GM21528 (cell line): ENCODE measurements at regions not wholly inside any gene's neighbourhood (a gene's known extent, or its start where the extent isn't known, plus 50 kb on each side); places are given as distances from the start of the nearest gene placed in this dataset.

Experiments used
- ATAC-seq: cut with Tn5 transposase; IDR thresholded peaks from one replicate; pipeline ENCODE4 v1.9.1; 2021; ENCODE audit warnings: mild to moderate bottlenecking, moderate library complexity; ENCODE audit not compliant: unreplicated experiment, low FRiP score

DNA sequence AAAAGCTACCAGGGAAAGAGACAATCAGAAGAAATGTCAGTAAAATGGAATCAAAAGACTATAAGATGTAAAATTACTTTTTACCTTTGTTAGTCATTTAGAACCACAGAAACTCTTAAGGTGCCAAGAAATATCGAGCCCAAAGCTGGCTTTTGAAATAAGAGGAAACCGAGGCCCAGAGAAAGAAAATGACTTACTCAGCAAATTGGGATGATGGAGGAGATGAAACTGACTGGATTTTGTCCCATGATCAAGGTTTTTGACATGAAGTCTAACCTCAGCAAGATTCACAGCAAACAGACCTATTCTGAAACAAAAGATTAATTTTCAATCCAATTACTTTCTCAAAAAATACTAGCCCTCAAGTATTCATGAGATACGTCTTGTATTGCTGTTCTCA, 696.2 kb upstream of the WWC1 start:
- no peak for ATAC-seq

DNA sequence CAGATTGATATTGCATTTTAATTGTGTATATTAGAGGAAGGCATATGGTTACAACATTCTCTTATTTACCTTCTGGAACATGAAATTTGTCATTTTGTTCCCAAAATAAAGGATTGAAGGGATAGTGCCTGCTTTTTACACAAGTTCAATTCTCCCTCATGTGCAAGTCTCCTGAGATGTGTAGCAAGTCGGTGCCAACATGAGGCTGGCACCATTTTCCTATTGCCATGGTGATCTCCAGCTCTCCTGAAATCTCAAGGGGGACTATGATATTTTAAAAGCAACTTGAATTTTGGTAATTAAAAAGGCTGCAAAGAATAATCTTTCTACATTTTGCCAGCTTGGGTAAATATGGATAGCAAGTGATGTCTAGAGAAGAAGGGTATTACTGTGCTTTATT, 693.3 kb upstream of the WWC1 start:
- no peak for ATAC-seq

DNA sequence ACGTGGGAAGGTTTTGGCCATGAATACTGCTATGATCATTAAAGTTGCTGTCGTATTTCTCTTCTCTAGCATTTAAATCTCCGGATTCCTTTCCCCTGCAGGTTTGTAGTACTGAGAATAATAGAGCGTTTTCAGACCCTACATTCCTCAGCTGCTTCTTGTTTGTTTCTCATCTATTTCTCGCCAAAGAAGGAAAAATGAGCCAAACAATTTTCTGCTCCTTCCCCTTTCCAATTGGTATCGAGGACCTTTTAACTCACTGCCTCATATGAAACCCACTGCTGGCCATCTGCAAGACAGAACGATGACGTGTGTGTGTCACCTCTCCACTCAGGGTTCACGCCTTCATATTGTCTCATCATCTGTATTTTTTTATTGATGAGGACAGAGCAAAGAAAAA, 689.4 kb upstream of the WWC1 start:
- ATAC-seq, result no peak

DNA sequence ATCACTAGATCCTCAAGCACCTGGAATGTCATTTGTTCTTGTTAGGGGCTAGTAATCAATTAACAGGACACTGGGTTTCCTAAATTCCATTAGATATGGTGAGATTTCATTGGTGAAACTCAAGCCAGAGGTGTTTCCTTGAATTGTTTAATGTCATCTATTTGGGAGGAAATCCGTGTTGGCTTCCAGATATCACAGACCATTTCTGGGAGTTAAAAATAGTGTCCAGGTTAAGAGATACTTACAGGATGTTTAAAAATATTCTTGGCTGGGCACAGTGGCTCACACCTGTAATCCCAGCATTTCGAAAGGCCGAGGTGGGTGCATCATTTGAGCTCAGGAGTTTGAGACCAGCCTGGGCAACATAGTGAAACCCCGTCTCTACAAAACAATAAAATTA, 688.3 kb upstream of the WWC1 start:
- no peak for ATAC-seq

DNA sequence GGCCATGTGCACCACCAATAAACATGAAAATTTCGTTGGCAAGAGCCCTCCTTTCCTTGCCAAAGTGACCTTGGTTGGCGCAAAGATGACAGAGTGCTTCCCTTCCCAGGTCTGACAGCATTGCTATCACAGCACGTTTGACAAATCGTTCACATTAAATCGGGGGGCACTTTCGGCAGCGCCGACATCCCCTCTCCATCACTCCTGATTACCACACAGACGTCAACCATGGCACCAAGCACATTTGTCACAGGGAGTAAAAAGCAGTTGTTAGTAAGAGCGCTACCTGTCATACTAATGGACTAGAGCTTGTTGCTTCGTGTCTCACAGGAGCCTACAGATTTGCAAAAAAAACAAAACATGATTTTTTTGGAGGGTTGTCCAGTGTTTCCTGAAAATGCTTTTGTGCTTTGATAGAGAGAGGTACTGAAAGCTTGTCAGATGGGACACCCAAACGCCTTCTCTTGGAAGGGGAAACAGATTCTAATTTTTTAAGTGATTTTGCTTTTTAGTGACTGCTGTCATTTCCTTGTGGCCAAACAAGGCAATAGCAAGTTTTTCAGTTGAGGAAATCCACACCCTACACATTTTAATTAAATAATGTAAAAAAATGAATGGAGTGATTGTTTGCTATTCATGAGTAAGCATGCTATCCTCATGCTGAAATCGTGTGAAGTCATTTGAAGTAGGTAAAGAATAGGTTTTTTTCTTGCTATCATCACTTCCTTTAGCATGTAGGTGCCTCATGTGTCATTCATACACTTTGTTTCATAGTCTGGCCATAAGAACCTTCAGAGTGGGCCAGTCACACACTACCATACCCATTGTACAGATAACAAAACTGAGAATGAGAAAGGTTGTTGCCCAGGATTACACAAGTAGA, 682.8 kb upstream of the WWC1 start:
- no peak for ATAC-seq

DNA sequence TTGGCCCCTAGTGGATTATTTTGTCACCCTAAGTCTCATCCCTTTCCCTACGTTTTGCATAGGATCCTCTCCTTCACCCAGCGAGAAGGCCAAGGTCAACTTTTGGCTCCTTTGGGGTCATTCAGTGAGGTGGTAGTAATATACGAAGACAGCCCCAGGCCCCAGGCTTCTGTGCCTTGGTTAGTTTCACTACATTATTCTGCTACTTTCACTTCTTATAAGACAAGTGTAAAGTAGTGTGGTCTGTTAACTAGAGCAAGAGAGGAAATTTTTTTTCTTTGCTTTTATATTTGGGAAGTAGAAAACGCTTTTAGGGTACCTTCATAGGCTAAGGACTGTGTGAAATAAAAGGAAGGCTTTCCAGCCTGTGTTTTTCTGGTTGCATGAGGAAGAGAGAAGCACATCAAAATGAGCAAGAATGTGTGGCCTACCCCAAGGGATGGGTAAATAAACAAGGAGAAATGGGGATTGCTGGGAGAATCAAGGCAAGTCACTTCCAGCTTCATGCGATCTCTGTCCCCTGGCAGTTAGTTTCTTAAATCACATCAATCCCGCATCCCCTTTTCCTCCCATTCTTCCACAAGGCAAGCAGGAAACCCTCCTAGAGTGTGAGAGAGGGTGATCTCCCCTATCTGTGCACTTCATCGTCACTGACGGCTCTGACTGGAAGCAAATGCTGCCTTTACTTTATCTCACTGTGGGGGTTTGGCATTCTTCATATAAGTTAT, 677.0 kb upstream of the WWC1 start:
- no peak for ATAC-seq

DNA sequence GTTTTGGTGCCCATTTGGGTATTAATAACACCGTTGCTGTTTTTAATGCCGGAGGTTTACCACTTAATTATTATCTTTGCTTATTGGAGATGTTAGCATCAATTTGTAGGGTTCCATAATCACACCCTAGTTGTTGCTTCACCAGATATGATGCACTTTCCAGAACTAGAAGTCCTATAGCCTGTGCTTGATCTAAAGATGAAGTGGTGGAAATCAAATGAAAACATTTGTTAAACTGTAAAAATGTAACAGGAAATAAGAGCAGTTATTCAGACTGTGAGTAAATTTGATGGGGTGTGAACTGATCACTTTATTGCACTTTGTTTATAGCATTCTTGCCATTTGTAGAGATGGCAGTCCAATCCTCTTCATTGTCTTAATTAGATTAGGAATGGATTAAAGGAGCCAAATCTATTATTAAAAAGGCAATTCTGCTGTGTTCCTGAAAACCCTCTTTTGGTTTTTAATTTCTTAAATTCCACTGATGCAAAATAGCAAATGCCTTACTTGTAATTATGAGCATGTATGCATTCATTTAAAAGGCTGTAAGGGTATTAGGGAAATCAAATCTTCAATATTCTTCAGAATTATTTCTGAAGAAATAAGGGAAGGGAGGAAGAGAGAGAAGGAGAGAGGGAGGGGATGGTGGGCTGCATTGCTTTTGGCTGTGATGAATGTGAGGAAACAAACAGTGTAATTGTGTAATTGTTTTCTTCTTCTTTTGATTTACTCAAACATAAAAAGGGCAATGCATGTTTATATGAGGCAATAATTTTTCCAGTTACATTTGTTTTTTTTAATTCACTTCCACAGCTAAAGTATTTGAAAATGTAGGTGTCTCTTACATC, 675.2 kb upstream of the WWC1 start:
- ATAC-seq, result no peak

DNA sequence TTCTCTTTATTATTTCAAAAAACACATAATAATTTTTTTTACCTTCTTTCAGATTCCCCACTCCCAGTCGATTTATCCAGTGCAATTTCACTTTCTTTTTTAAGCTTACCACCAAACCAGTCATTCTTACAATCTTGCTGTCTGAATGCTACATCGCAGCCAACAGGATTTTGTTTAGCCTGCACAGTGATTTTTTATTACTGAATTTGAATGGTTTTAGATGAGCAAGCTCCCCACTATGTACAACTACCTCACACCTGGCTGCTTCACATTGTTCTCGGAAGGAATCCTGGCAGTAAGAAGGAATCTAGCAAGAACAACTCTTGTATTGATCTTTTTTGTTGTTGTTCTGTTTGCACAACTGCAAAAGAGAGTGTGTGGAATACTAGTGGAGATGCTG, 668.1 kb upstream of the WWC1 start:
- no peak for ATAC-seq

DNA sequence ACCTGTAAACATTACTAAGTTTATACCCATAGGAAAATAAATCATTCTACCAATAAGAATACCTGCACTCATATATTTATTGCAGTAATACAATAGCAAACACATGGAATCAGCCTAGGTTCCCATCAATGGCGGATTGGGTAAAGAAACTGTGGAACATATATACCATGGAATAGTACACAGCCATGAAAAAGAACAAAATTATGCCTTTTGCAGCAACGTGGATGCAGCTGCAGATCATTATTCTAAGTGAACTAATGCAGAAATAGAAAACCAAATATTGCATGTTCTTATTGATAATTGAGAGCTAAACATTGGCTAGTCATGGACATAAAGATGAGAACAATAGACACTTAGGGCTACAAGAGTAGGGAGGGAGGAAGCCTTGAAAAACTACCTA, 667.4 kb upstream of the WWC1 start:
- no peak for ATAC-seq

DNA sequence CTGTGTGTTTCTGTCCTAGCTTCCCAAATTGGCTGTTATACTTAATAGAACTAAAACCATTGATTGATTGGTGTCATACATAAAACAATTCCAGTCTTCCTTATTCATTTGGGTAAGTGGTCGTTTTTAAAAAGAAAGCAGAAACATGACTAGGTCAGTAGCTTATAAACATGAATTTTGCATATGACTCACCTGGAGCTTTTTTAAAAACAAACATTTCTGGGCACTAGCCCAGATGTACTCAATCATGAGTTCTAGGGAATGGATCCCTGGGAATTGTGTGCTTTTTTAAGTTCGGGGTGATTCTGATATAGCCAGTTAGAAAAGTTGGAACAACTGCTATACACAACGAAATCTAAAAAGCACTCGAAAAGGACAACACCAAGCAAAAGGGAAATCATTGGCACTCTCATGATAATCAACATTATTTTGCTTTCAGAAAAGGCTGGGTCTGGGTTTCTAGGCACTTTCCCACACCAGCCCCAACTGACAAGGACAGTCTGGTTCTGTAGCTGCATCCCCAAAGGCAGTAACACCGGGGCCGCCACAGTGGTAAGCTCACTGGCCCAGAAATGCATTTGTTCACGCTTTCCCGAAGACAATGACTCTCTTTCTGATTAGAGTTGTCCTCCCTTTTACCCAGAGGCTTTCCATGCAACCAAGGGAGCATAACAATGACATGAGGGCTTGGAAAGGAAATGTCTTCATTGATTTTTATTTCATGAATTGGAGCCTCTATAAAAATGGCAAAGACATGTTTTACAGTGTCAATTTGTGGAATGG, 664.9 kb upstream of the WWC1 start:
- ATAC-seq, result no peak

DNA sequence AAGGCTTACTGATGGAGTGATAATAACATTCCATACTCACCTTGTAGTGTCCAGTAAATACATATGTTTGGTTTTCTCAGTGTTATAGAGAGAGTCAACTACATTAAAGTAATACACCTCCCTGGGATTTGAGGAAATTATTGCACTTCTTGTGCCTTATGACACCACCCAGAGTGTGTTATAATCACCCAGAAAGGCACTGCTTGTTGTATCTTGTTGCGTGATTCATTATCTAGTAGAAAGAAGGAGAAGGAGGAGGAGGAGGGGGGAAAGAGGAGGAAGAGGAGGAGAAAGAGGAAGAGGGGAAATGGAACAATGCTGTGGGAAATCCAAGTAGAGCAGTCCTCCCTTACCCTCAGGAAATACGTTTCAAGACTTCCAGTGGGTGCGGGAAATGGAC, 661.8 kb upstream of the WWC1 start:
- ATAC-seq, result no peak

DNA sequence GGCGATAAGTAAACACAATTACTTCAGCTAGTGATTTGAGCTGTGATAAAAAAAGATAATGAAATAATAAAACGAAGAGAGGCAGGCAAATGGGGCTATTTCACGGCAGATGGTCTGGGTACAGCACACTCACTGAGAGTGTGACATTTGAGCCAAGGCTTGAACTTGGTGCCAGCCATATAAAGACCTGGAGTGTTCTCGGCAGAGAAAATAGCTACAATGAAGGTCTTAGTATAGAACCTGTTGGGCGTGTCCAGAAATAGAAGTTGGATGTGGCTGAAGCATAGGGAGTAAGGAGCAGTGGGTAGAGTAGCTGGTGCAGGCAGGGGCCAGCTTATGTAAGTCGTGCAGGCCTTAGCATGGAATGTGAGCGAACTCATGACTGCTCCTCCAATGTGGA, 660.3 kb upstream of the WWC1 start:
- ATAC-seq, result no peak

DNA sequence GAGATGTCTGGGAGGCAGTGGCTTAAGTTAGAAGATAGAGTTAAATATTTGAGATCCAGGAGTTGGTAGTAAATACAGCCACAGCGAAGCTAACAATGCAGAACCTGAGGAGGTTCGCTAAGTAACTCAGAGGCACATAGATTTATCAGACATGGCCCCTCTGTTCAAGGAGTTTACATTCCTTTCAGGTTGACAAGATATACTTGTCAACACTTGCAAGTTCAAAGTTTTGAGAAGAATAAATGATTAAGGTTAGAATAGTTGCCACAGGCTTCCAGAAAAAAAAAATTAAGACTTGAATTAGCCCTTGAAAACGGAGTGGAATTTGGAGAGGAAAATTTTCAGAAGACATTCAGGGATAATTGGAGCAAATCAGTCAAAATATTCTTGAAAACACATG, 658.3 kb upstream of the WWC1 start:
- ATAC-seq, result no peak

DNA sequence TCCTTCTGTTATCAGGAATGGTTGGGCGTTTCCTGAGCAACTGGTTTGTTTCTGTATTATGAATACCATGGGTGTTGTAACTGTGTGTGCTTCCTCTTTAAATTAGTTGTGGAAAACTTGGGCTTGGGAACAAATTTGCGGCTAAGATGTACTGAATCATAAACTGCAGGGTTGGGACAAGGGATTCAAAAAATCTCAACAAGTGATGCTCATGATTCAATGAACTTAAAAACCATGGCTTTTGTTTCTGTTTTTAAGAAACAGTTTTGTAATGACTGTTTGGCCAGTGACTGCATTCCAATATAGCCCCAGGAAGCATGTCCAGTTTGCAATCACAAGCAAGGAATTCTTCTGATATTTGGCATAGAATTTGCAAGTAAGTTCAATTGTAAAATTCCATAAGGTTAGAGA, 657.5 kb upstream of the WWC1 start:
- no peak for ATAC-seq

DNA sequence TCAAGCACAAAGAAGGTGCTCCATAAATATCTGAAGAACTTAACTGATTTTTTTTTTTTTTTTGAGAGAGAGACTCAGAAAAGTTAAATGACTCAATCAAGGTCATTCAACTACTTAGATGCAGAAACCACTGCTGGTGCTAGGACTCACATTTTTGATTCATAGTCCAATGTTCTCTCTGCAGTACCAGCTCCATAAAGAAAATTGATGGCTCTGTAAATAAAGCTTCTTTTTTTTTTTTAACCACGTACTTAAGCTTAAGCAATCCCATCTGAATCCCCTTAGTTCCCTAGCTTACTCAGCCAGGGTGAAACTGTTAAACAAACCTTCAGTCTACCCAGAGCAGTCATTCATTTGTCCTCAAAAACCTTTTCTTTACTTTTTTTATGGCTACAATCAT, 657.0 kb upstream of the WWC1 start:
- ATAC-seq, result no peak

DNA sequence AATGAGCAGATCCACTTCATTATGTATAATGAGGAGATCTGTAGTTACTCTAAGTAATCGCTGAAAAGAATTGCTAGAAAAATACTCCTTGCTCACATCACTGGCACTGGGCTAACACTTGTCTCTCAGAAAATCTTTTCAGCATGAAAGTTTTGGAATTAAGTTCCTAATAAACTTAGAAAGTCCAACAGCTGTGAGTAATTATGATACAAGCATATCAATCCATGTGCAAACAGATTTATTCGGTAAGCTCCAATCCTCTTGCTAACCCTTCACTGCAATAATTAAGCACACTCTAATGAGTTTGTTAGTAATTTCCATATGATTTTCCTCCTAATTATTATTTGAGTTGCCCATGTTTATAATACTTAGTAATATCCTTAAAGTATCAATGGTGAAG, 652.6 kb upstream of the WWC1 start:
- no peak for ATAC-seq

DNA sequence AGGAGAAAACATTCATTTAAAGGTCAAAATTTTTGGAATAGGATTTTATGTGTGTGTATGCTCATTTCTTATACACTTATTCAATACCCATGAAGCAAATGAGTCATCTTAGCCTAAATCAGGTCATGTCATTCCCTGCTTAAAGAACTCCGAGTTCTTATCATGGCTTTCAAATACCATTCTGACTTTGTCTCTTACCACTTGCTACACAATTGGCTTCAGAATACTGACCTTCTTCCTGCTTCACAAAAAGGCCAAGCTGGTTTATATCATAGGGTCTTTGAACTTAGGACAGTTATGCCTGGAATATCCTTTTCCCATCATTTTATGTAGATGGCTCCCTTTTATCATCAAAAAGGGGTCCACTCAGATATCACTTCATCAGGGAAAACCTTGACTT, 652.2 kb upstream of the WWC1 start:
- no peak for ATAC-seq

DNA sequence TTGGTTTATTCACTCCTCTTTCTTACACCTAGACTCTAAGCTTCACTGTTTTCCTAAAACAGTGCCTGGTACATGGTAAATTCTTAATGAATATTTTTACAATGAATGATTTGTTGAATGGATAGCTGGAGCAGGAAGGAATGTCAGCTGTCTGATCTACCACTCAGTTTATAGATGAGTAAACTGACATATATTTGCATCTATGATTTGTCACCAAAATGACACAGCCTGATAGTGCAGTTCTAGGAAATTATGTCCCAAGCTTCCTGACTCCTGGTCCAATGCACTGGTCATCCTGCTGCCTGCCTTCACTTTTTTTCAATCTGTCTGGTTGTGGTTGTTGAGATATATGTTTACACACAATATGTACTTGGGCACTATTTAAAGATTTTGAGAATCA, 651.7 kb upstream of the WWC1 start:
- ATAC-seq, result no peak

DNA sequence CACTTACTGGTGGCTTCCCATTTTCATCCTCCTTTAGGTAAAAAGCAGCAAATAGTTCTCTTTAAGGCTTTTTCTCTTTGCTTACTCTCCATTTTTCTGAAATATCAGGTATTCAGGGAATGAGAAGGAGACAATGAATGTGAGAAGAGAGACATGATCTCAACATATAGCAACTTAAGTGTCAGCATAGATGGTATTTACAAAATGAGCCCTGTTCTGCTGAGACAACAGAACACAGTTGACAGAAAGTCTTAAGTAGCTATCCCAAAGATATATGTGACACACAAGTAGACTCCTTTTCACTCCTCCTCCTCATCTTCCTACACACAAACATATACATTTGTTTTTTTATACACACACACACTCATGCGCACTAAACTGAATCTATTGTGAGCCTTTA, 649.3 kb upstream of the WWC1 start:
- ATAC-seq, result no peak

DNA sequence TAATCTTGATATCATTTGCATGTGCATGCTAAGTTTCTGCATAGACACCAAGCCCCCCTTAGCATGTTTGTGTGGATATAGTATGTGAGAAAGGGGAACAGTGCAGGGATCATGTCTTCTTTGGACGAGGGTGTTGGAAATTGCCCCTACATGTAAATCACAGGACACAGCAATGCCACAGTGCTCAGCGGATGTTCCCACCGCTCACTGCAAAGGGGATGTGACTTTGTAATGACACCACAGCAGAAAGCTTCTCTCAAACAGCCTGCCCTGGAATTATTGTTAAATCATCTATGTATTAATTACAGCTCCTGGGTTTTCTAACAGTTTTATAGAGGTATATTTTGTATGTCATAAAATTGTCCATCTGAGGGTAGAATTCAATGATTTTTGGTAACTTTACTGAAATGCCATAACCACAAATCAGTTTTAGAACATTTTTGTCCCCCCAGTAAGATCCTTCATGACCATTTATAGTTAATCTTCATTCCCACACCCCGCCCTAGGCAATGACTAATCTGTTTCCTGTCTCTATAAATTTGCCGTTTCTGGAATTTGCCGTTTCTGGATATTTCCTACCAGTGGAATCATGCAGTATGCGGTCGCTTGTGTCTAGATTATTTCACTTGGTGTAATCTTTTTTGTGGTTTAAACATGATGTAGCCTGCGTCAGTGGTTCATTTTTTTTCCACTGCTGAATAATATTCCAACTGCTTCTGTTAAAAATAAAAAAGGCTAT, 648.5 kb upstream of the WWC1 start:
- ATAC-seq, result no peak
